ENCODE measurements at regions not wholly inside any gene's neighbourhood (a gene's known extent, or its start where the extent isn't known, plus 50 kb on each side); places are given as distances from the start of the nearest gene placed in this dataset.

DNA sequence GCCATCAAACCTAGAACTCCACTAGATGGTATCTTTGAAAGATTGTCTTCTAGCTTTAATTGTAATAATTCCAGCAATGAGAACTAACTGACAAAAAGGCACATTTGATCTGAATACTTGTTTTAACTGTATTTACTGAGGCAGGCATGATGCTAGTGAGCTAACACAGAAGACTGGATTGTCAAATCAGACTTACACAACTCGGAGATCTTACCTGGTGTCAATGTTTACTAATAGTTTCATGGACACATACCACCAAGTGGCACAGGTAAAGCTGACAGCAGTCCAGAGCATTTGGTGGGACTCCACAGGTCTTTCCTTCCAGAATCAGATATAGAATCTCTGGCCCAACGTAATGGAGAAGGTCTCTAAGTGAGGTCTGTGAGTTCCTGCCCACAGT lies 229.9 kb upstream of the BOD1L1 start:
- WGBS, 3 donors: 54 to 70% (median 66%) methylated on average over 2 of the region's 2 CpGs
- DNase-seq: no peak
- no peaks in the 10 kb centered on the region for H3K4me1 ChIP-seq
- TF ChIP-seq, protein P1, sequence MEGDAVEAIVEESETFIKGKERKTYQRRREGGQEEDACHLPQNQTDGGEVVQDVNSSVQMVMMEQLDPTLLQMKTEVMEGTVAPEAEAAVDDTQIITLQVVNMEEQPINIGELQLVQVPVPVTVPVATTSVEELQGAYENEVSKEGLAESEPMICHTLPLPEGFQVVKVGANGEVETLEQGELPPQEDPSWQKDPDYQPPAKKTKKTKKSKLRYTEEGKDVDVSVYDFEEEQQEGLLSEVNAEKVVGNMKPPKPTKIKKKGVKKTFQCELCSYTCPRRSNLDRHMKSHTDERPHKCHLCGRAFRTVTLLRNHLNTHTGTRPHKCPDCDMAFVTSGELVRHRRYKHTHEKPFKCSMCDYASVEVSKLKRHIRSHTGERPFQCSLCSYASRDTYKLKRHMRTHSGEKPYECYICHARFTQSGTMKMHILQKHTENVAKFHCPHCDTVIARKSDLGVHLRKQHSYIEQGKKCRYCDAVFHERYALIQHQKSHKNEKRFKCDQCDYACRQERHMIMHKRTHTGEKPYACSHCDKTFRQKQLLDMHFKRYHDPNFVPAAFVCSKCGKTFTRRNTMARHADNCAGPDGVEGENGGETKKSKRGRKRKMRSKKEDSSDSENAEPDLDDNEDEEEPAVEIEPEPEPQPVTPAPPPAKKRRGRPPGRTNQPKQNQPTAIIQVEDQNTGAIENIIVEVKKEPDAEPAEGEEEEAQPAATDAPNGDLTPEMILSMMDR (IDR thresholded peaks at IDR 0.05): no peak
- H3K27me3 ChIP-seq (ENCODE audit: insufficient read depth in 3 of 3, low read length in 2 of 3): no peaks in the 10 kb centered on the region
- intact Hi-C loops (cut with DNase I): no loop called here
- no peaks in the 10 kb centered on the region for H3K36me3 ChIP-seq (ENCODE audit: insufficient read depth in 1 of 2, low read depth in 1 of 2)
- no peak overlapping the region for H3K27ac ChIP-seq
- no peak overlapping the region for H3K4me3 ChIP-seq
- no peak for ATAC-seq
- no peaks in the 10 kb centered on the region for H3K9me3 ChIP-seq

DNA sequence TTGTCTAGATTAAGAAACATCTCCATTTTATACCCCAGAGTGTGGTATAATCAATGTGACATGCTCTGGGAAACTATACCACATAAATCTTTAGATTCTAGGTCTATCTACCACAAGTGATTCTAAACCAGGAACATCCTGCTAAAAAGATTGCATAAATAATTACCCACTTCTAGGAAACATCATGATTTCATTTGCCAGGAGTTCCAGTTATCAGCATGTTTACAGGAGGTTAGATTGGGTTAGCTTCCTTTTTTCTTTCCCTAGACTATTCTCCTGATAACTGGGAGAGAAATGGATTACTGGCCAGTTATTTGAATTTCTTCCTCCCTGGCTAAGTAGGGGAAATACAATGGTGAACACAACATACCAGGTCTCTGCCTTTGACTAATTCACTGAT lies 230.3 kb upstream of the BOD1L1 start:
- Histone ChIP-seq H3K36me3 (ENCODE audit: insufficient read depth in 1 of 2, low read depth in 1 of 2) (no peaks in the 10 kb centered on the region), H3K9me3 (no peaks in the 10 kb centered on the region), H3K4me1 (no peaks in the 10 kb centered on the region), H3K27me3 (ENCODE audit: insufficient read depth in 3 of 3, low read length in 2 of 3) (no peaks in the 10 kb centered on the region), H3K27ac (no peak overlapping the region), H3K4me3 (no peak overlapping the region)
- intact Hi-C loops (cut with DNase I): no loop called here
- DNase-seq (no peak), ATAC-seq (no peak)
- TF ChIP-seq, protein P1 (IDR thresholded peaks at IDR 0.05): no peak

DNA sequence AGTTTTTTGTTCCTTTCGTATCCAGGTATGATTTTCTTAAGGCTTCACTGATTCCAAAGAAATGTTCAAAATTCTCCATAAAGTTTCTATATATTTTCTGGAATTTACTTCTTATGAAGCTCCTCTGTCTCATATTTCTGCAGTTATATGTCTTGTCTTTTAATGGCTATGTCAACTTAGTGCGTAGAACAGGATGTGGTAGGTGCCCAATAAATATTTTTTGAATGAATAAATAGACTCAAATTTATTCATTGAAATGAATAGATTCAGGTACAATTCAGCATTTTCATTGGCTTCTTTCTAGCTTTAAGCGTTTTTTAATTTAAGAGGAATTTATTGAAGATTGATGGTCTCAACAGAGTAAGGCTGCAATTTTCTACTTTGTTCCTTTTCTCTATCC lies 231.9 kb upstream of the BOD1L1 start:
- Histone ChIP-seq H3K27me3 (ENCODE audit: insufficient read depth in 3 of 3, low read length in 2 of 3) (no peaks in the 10 kb centered on the region), H3K27ac (no peak overlapping the region), H3K9me3 (no peaks in the 10 kb centered on the region), H3K36me3 (ENCODE audit: insufficient read depth in 1 of 2, low read depth in 1 of 2) (no peaks in the 10 kb centered on the region), H3K4me1 (no peaks in the 10 kb centered on the region), H3K4me3 (no peak overlapping the region)
- intact Hi-C loops (cut with DNase I): no loop called here
- TF ChIP-seq, protein P1 (IDR thresholded peaks at IDR 0.05): no peak
- DNase-seq (no peak), ATAC-seq (no peak)
- WGBS, 3 donors: 86 to 89% (median 86%) methylated on average over 3 of the region's 3 CpGs

DNA sequence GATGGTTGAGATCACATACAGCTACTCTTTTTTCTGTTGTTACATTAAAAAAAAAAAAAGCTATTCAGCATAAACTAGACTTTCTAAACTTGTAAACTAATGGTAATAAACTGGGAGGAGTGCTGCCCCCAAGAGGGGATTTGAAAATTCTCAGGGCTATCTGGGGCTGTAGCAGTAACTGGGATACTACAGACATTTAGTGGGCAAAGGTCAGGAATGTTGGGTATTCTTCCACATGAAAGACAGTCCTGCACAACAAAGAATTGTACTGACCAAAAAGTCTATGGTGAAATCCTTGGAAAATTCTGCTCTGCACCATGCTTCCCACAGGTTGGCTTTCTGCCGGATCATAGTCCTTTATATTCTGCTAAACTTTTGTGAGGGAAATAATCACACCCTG lies 232.6 kb upstream of the BOD1L1 start:
- intact Hi-C loops (cut with DNase I): no loop called here
- DNase-seq (no peak), ATAC-seq (no peak)
- Histone ChIP-seq H3K4me1 (no peaks in the 10 kb centered on the region), H3K27ac (no peak overlapping the region), H3K27me3 (ENCODE audit: insufficient read depth in 3 of 3, low read length in 2 of 3) (no peaks in the 10 kb centered on the region), H3K9me3 (no peaks in the 10 kb centered on the region), H3K4me3 (no peak overlapping the region), H3K36me3 (ENCODE audit: insufficient read depth in 1 of 2, low read depth in 1 of 2) (no peaks in the 10 kb centered on the region)
- TF ChIP-seq, protein P1 (IDR thresholded peaks at IDR 0.05): no peak
- WGBS, 3 donors: 62 to 76% (median 66%) methylated on average over 1 of the region's 1 CpG

DNA sequence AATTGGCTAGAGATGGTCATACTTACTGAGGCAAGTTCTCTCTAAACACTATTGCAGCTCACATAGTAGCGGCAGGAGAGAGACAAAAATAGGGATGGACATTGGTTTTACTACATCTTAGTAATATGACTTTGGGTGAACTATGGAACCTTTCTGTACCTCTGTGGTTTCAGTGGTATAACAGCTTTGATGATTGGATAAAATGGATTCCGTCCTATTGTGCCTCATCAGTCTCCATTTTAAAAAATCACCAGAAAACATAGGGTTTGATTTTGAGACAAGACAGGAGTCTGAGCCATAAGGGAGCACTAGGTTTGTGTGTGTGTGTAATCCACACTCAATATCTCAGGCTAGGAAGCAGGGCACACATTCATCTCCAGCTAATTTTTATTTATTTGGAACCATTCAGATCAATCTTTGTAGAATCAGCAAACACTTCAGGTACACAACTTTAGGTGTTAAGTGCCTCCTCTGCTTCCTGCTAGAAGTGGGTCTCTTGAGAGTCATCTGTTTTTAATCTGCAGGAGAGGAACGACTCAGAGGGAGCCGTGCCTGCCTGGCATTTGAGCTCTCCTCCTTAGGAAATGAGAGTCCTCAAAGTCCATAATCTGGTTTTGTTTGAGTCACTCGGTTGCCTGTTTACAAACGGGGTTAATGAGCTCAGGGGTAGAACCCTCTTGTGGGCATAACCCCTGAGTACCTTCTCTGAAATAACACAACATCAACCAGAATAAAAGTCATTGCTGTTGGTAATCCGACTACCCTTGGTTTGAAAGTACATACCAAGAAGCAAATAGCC lies 238.5 kb upstream of the BOD1L1 start:
- ATAC-seq (no peak), DNase-seq (no peak)
- no peaks in the 10 kb centered on the region for H3K36me3 ChIP-seq (ENCODE audit: insufficient read depth in 1 of 2, low read depth in 1 of 2)
- no peaks in the 10 kb centered on the region for H3K4me1 ChIP-seq
- intact Hi-C loops (cut with DNase I): no loop called here
- H3K27ac ChIP-seq: no peak overlapping the region
- no peak overlapping the region for H3K4me3 ChIP-seq
- H3K27me3 ChIP-seq (ENCODE audit: insufficient read depth in 3 of 3, low read length in 2 of 3): no peaks in the 10 kb centered on the region
- H3K9me3 ChIP-seq: no peaks in the 10 kb centered on the region
- 43 to 45% (median 44%) methylated on average over 7 of the region's 7 CpGs for WGBS, 3 donors
- TF ChIP-seq, protein P1 (IDR thresholded peaks at IDR 0.05): no peak
